Progenitor cell of endocrine pancreas (in vitro differentiated cells): ENCODE measurements at regions not wholly inside any gene's neighbourhood (a gene's known extent, or its start where the extent isn't known, plus 50 kb on each side); places are given as distances from the start of the nearest gene placed in this dataset.

Experiments used
- DNase-seq: peaks from one replicate; pipeline ENCODE4 v3.0.0; 2021; ENCODE audit warnings: low spot score; ENCODE audit not compliant: unreplicated experiment
- H3K27ac Mint-ChIP-seq: 2 replicates; pipeline ENCODE4 v1.8.0; 2021; ENCODE audit warnings: mild to moderate bottlenecking, moderate library complexity, mixed read lengths
- H3K27me3 Mint-ChIP-seq: 2 replicates; pipeline ENCODE4 v1.8.0; 2021; ENCODE audit warnings: mixed read lengths
- H3K36me3 Mint-ChIP-seq: 2 replicates; pipeline ENCODE4 v1.8.0; 2022; ENCODE audit warnings: mixed read lengths; ENCODE audit not compliant: insufficient read depth
- H3K4me1 Mint-ChIP-seq: 2 replicates; pipeline ENCODE4 v1.8.0; 2021; ENCODE audit warnings: low read depth, mixed read lengths
- H3K4me3 Mint-ChIP-seq: 2 replicates; pipeline ENCODE4 v1.8.0; 2021; ENCODE audit warnings: low read depth, mild to moderate bottlenecking, moderate library complexity, mixed read lengths
- H3K9me3 Mint-ChIP-seq: 2 replicates; pipeline ENCODE4 v1.8.0; 2021; ENCODE audit warnings: low read depth, mixed read lengths
- CTCF ChIP-seq: fragments of 200-600 bp; sonication (generic); IDR thresholded peaks from one replicate; pipeline ENCODE4 v1.5.0; 2021; ENCODE audit warnings: antibody characterized with exemption, mild to moderate bottlenecking; ENCODE audit not compliant: unreplicated experiment

GRCh38 chr13:22937241-22937640, 243.5 kb upstream of the SGCG start:
- Mint-ChIP-seq H3K4me3 (no peak overlapping the region), H3K4me1 (no peaks in the 10 kb centered on the region), H3K27me3 (no peaks in the 10 kb centered on the region), H3K36me3 (no peaks in the 10 kb centered on the region), H3K9me3 (no peaks in the 10 kb centered on the region), H3K27ac (no peak overlapping the region)
- DNase-seq: no peak
- TF ChIP-seq CTCF: no peak

GRCh38 chr13:22937953-22938352, 242.8 kb upstream of the SGCG start:
- Mint-ChIP-seq H3K27ac (no peak overlapping the region), H3K4me1 (no peaks in the 10 kb centered on the region), H3K36me3 (no peaks in the 10 kb centered on the region), H3K9me3 (no peaks in the 10 kb centered on the region), H3K4me3 (no peak overlapping the region), H3K27me3 (no peaks in the 10 kb centered on the region)
- no peak for TF ChIP-seq CTCF
- no peak for DNase-seq

GRCh38 chr13:22938576-22938975, 242.2 kb upstream of the SGCG start:
- no peak overlapping the region for H3K4me3 Mint-ChIP-seq
- TF ChIP-seq CTCF: no peak
- no peaks in the 10 kb centered on the region for H3K36me3 Mint-ChIP-seq
- no peaks in the 10 kb centered on the region for H3K27me3 Mint-ChIP-seq
- no peaks in the 10 kb centered on the region for H3K4me1 Mint-ChIP-seq
- H3K9me3 Mint-ChIP-seq: no peaks in the 10 kb centered on the region
- H3K27ac Mint-ChIP-seq: no peak overlapping the region
- DNase-seq: no peak

- no peak for DNase-seq
- peaks cover 3% of the 10 kb centered on the region for H3K27me3 Mint-ChIP-seq
- H3K27ac Mint-ChIP-seq: no peak overlapping the region
- H3K9me3 Mint-ChIP-seq: no peaks in the 10 kb centered on the region
- no peak for TF ChIP-seq CTCF
- no peak overlapping the region for H3K4me3 Mint-ChIP-seq
- H3K36me3 Mint-ChIP-seq: no peaks in the 10 kb centered on the region
- H3K4me1 Mint-ChIP-seq: no peaks in the 10 kb centered on the region
Measured at GRCh38 chr13:22939157-22939556, 241.6 kb upstream of the SGCG start.

- Mint-ChIP-seq H3K27me3 (peaks cover 3% of the 10 kb centered on the region), H3K9me3 (no peaks in the 10 kb centered on the region), H3K4me3 (no peak overlapping the region), H3K4me1 (peaks cover 2% of the 10 kb centered on the region), H3K36me3 (no peaks in the 10 kb centered on the region), H3K27ac (no peak overlapping the region)
- no peak for TF ChIP-seq CTCF
- no peak for DNase-seq
Measured at GRCh38 chr13:22940090-22940710, 240.6 kb upstream of the SGCG start.
